H9 (cell line): ENCODE measurements at regions not wholly inside any gene's neighbourhood (a gene's known extent, or its start where the extent isn't known, plus 50 kb on each side); places are given as distances from the start of the nearest gene placed in this dataset.

Experiments
- DNase-seq: peaks from one replicate; pipeline ENCODE4 v3.0.0-alpha.2; 2017
- H2AFZ ChIP-seq: one replicate; pipeline ENCODE4 v1.6.1; 2013; ENCODE audit warnings: mild to moderate bottlenecking, low read length, control low read depth, moderate library complexity
- H2AK5ac ChIP-seq: 2 replicates; pipeline ENCODE4 v1.6.1; 2013; ENCODE audit warnings: low read length, control low read depth, mixed read lengths; ENCODE audit not compliant: insufficient read length
- H2BK120ac ChIP-seq: one replicate; pipeline ENCODE4 v1.6.1; 2013; ENCODE audit warnings: low read depth, mild to moderate bottlenecking, low read length, control low read depth, inconsistent platforms; ENCODE audit not compliant: poor library complexity, severe bottlenecking
- H2BK12ac ChIP-seq: 2 replicates; pipeline ENCODE4 v1.6.1; 2013; ENCODE audit warnings: low read length, control low read depth, mixed read lengths, low read depth; ENCODE audit not compliant: insufficient read length
- H2BK15ac ChIP-seq: 2 replicates; pipeline ENCODE4 v1.6.1; 2013; ENCODE audit warnings: low read depth, low read length, control low read depth
- H2BK20ac ChIP-seq: one replicate; pipeline ENCODE4 v1.6.1; 2013; ENCODE audit warnings: low read depth, mild to moderate bottlenecking, low read length, control low read depth, inconsistent platforms; ENCODE audit not compliant: poor library complexity, severe bottlenecking
- H2BK5ac ChIP-seq: 2 replicates; pipeline ENCODE4 v1.6.1; 2013; ENCODE audit warnings: low read length, control low read depth, mixed read lengths; ENCODE audit not compliant: insufficient read length
- H3K14ac ChIP-seq: 2 replicates; pipeline ENCODE4 v1.6.1; 2013; ENCODE audit warnings: low read length, control low read depth; ENCODE audit not compliant: insufficient read depth
- H3K18ac ChIP-seq: 2 replicates; pipeline ENCODE4 v1.6.1; 2013; ENCODE audit warnings: low read depth, mild to moderate bottlenecking, mixed read lengths, low read length, control low read depth; ENCODE audit not compliant: insufficient read length
- H3K23ac ChIP-seq: 2 replicates; pipeline ENCODE4 v1.6.1; 2013; ENCODE audit warnings: low read length, control low read depth, mixed read lengths, low read depth; ENCODE audit not compliant: insufficient read length
- H3K23me2 ChIP-seq: 2 replicates; pipeline ENCODE4 v1.6.1; 2013; ENCODE audit warnings: low read depth, mild to moderate bottlenecking, mixed read lengths, low read length, control low read depth; ENCODE audit not compliant: insufficient read length, poor library complexity, severe bottlenecking
- H3K27ac ChIP-seq: 2 replicates; pipeline ENCODE4 v1.5.1; 2013; ENCODE audit warnings: low read length, control low read depth, mixed read lengths, low read depth; ENCODE audit not compliant: insufficient read length
- H3K27me3 ChIP-seq: 2 replicates; pipeline ENCODE4 v1.6.1; 2013; ENCODE audit warnings: low read length, control low read depth, inconsistent platforms; ENCODE audit not compliant: insufficient read depth
- H3K4ac ChIP-seq: 2 replicates; pipeline ENCODE4 v1.6.1; 2013; ENCODE audit warnings: low read depth, mild to moderate bottlenecking, control low read depth, inconsistent platforms, low read length, moderate library complexity
- H3K4me1 ChIP-seq: 2 replicates; pipeline ENCODE4 v1.6.1; 2013; ENCODE audit warnings: low read length, control low read depth, inconsistent platforms; ENCODE audit not compliant: insufficient read depth
- H3K4me2 ChIP-seq: 2 replicates; pipeline ENCODE4 v1.6.1; 2013; ENCODE audit warnings: low read length, control low read depth, mixed read lengths; ENCODE audit not compliant: insufficient read length, insufficient read depth
- H3K56ac ChIP-seq: 2 replicates; pipeline ENCODE4 v1.6.1; 2013; ENCODE audit warnings: low read depth, mild to moderate bottlenecking, mixed read lengths, low read length, control low read depth; ENCODE audit not compliant: insufficient read length
- H3K79me1 ChIP-seq: 2 replicates; pipeline ENCODE4 v1.6.1; 2013; ENCODE audit warnings: low read depth, mild to moderate bottlenecking, moderate library complexity, low read length, control low read depth, inconsistent platforms; ENCODE audit not compliant: insufficient read depth, poor library complexity, severe bottlenecking
- H3K79me2 ChIP-seq: 2 replicates; pipeline ENCODE4 v1.6.1; 2013; ENCODE audit warnings: low read length, control low read depth, inconsistent platforms; ENCODE audit not compliant: insufficient read depth
- H3K9ac ChIP-seq: 2 replicates; pipeline ENCODE4 v1.6.1; 2013; ENCODE audit warnings: low read length, control low read depth, mixed read lengths; ENCODE audit not compliant: insufficient read length; ENCODE audit errors: extremely low read depth
- H3K9me3 ChIP-seq: one replicate; pipeline ENCODE4 v1.6.1; 2013; ENCODE audit warnings: low read depth, low read length, inconsistent platforms; ENCODE audit not compliant: control insufficient read depth
- H3T11ph ChIP-seq: one replicate; pipeline ENCODE4 v1.6.1; 2013; ENCODE audit warnings: mild to moderate bottlenecking, low read length, control low read depth, inconsistent platforms
- H4K20me1 ChIP-seq: one replicate; pipeline ENCODE4 v1.6.1; 2013; ENCODE audit not compliant: control insufficient read depth, insufficient read length, insufficient read depth
- H4K5ac ChIP-seq: 2 replicates; pipeline ENCODE4 v1.6.1; 2013; ENCODE audit warnings: low read depth, mild to moderate bottlenecking, mixed read lengths, low read length, control low read depth; ENCODE audit not compliant: insufficient read length
- H4K8ac ChIP-seq: replicated peaks from 2 replicates; pipeline ENCODE4 v1.6.1; 2013; ENCODE audit warnings: low read length, control low read depth, mixed read lengths, low read depth; ENCODE audit not compliant: insufficient read length
- H4K91ac ChIP-seq: 2 replicates; pipeline ENCODE4 v1.6.1; 2013; ENCODE audit warnings: low read depth, mild to moderate bottlenecking, moderate library complexity, mixed read lengths, low read length, control low read depth; ENCODE audit not compliant: insufficient read length
- H3K27ac Mint-ChIP-seq, 3 experiments: 2 replicates in 2 of 3; 3 replicates in 1 of 3; pipeline ENCODE4 v1.8.0; 2020 to 2021; ENCODE audit warnings: mixed read lengths in 3 of 3, mild to moderate bottlenecking in 1 of 3, moderate library complexity in 1 of 3
- H3K27me3 Mint-ChIP-seq: 2 replicates; pipeline ENCODE4 v1.8.0; 2021; ENCODE audit warnings: low read depth, mild to moderate bottlenecking, moderate library complexity, mixed read lengths
- H3K36me3 Mint-ChIP-seq, 3 experiments: 2 replicates in 2 of 3; 3 replicates in 1 of 3; pipeline ENCODE4 v1.8.0; 2020 to 2021; ENCODE audit warnings: low read depth in 3 of 3, mixed read lengths in 3 of 3; ENCODE audit not compliant: insufficient read depth in 1 of 3
- H3K4me1 Mint-ChIP-seq, 2 experiments: 2 replicates each; pipeline ENCODE4 v1.8.0; 2020; ENCODE audit warnings: mixed read lengths in 2 of 2
- H3K4me3 Mint-ChIP-seq, 2 experiments: 2 replicates in 1 of 2; 3 replicates in 1 of 2; pipeline ENCODE4 v1.8.0; 2020 to 2021; ENCODE audit warnings: mild to moderate bottlenecking in 2 of 2, mixed read lengths in 2 of 2, moderate library complexity in 1 of 2
- H3K9me3 Mint-ChIP-seq, 2 experiments: 2 replicates in 1 of 2; 3 replicates in 1 of 2; pipeline ENCODE4 v1.8.0; 2020; ENCODE audit warnings: mild to moderate bottlenecking in 2 of 2, mixed read lengths in 2 of 2, moderate library complexity in 1 of 2
- CTCF ChIP-seq: fragments of 200-600 bp; sonication (generic); conservative IDR thresholded peaks from 3 replicates; pipeline ENCODE4 v1.8.0; 2021; ENCODE audit warnings: antibody characterized with exemption, mild to moderate bottlenecking
- WGBS: extraction: QIAGEN DNeasy Blood & Tissue Kit; methylation state at CpG from one replicate; pipeline ENCODE4 v1.1.7; 2013; ENCODE audit warnings: missing lambda C conversion rate, low lambda C conversion rate, mixed read lengths; ENCODE audit not compliant: insufficient read length; ENCODE audit errors: extremely low coverage; 5-methylcytosine and 5-hydroxymethylcytosine counted together

DNA sequence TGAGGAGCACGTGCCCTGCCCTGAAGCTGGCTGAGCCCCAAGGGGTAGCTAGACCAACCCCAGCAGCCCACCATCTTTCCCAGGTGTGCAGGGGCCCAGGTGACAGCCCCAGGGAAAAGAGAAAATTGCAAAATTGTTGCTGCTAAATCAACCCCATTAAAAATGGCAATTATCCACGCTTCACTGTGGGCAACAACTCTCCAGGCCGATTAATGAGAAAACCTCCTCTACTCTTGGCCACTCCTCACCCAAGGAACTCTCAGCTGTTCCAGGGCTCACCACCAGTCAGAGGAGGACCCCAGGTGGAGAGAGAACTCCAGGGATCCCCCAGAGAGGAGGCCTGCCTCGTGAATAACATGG is 516.1 kb upstream of the MGMT start:
- no peak overlapping the region for H2BK5ac ChIP-seq

More for the DNA sequence above, 516.1 kb upstream of the MGMT start:
- Histone ChIP-seq H3K14ac (no peak overlapping the region), H2BK12ac (no peak overlapping the region), H3K23me2 (no peaks in the 10 kb centered on the region), H3K4me1 (no peaks in the 10 kb centered on the region), H2AFZ (no peak overlapping the region), H2BK20ac (no peak overlapping the region), H4K8ac (no peak overlapping the region), H4K5ac (no peak overlapping the region), H3K79me1 (no peaks in the 10 kb centered on the region), H4K20me1 (no peaks in the 10 kb centered on the region), H3K56ac (no peak overlapping the region), H3K18ac (no peak overlapping the region), H4K91ac (no peak overlapping the region), H3T11ph (no peak overlapping the region), H3K79me2 (no peaks in the 10 kb centered on the region), H3K9me3 (no peaks in the 10 kb centered on the region), H3K4ac (no peak overlapping the region), H3K9ac (no peak overlapping the region), H2AK5ac (no peak overlapping the region), H3K27ac (no peak overlapping the region), H3K27me3 (no peaks in the 10 kb centered on the region), H2BK120ac (no peak overlapping the region), H2BK15ac (no peak overlapping the region), H3K4me2 (no peak overlapping the region), H3K23ac (no peak overlapping the region)
- H3K4me1 Mint-ChIP-seq: no peaks in the 10 kb centered on the region
- no peak overlapping the region for H3K27ac Mint-ChIP-seq
- peaks cover 0 to 9% (median 0%) of the 10 kb centered on the region in 3 experiments; a peak in 4 of 7 replicates for H3K36me3 Mint-ChIP-seq
- peaks cover 8 to 10% of the 10 kb centered on the region in 2 experiments for H3K9me3 Mint-ChIP-seq
- H3K4me3 Mint-ChIP-seq: no peak overlapping the region
- no peaks in the 10 kb centered on the region for H3K27me3 Mint-ChIP-seq
- TF ChIP-seq CTCF: no peak
- WGBS: no CpG with 5 or more reads among the region's 4 CpGs
- DNase-seq: no peak
